GM19455 (cell line): ENCODE measurements at regions not wholly inside any gene's neighbourhood (a gene's known extent, or its start where the extent isn't known, plus 50 kb on each side); places are given as distances from the start of the nearest gene placed in this dataset.
A peak's percentile ranks its signal among the peaks of the same experiment; 100 is the strongest.

Experiments
- ATAC-seq: cut with Tn5 transposase; IDR thresholded peaks from one replicate; pipeline ENCODE4 v1.9.1; 2021; ENCODE audit not compliant: unreplicated experiment

DNA sequence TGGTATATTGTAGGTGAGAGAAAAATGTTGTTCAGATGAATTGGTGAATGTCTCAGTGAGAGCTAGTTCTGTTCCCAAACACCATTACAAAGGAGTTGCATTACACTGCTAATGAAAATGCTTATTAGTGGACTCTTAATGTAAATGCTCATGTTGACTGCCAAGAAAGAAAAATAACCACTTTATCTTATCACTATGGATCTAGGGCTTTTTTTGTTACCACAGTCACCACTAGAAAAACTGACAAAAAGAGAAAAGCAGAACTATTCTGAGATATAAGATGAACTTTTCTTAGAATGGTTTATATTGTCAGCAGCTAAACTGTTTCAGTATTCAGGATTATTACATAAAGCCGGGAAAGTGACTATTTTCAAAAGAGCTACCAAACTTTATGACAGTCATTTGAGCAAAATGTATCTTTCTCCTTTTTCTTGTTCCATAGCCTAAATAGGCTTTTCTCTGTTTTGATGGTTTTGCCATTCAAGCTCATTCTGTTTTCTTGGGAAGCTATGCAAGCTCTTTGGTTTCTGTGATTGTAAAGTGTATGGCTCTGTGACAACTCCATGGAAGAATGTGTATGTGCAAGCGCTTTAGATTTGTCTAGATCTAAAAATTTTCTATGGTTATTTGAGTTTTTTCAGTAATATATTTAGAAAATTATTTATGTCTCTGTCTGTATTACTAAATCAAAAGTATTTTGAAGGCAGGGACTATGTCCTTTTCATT lies 64.2 kb upstream of the DPH5 start:
- no peak for ATAC-seq

DNA sequence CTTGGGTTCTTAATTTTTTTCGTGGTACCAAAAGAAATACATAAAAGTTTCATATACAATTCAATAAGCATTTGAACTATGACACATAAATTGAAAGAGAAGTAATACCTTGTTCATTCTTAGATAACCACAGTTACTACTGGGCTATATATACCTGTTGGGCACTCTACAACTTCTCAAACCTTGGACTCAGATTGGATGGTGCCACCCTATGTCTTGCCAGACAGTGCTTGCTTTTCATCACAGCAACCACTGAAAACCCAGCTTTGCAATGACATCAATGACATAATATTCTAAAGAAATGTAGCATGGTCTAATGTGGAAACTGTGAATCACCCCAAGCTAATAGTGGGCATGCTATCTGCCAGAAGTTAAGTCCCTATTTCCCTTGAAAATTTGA lies 62.8 kb upstream of the DPH5 start:
- no peak for ATAC-seq

DNA sequence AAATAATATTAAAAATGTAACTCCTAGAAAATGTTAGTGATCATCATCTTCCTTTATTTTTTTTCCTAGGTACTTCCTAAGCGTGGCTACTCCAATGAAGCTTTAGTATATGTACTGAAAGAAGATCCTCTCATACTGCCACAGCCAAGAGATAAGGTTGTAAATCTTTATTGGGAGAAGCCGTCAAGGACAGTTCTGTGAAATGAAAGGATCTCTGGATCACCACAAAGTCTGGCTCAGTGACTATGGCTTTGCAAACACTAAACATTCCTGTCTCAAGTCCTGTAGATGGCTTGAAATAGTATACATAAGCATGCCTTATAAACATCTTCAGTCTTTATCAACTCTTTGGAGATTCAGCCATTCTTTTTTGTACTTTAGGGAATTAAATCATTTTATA lies 61.2 kb upstream of the DPH5 start:
- ATAC-seq = no peak

DNA sequence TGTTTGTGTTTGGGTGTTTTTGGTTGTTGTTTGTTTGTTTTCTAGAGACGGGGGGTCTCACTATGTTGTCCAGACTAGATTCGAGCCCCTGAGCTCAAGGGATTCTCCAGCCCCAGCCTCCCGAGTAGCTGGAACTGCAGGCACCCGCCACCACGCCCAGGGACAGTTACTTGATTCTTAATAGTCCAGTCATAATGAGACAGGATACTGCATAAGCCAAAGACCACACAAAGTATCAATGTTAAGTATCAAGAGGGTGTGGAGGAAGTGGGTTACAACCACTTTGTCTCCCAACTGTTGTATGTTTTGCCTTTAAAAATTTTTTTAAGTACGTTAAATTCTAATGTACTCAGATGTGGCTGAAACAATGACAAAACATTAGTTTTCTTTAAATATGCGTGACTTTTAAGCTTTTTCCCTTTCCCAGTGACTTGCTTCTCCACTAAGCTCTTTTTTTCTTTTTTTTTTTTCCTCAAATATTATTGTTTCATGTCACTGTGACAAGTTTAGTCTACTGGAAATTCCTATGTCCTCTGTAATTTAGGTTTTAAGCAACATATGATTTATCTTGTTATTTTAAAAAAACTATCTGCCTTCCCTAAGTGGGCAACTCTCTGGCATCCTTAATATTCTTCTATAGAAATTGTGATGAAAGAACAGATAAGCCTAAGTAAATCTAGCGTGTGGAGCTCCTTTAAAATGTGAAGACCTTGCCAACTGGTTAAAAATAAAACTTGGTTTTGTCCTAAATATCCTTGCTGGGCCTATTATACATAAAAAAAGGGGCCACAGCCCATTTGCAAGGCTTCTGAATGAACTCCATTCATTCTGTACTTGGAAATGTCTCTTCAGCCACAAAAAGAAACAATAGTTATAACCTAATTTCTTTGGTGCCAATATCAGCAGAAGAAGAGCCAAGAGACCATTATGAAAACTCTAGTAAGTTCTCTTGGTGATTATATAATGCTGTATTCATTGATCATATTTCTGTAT lies 56.2 kb upstream of the DPH5 start:
- ATAC-seq = peak; percentile 92

DNA sequence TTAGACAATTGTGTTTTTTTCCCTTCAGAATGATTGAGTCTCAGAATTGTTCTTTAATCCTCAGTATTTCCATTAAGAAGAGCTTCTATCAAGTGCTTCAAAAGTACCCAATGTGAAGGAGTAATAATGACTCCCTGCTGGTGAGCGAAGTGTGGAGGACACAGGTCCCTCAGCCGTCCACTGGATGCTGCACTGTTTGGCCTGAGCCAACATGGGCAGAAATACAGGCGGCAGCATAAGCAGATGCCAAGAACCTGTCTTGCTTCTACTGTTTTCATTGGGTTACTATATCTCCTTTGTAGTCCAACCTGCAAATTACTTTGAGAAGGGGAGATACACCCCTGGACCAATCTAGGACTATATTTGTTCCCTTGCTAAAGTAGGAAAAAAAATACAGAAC lies 55.3 kb upstream of the DPH5 start:
- no peak for ATAC-seq

DNA sequence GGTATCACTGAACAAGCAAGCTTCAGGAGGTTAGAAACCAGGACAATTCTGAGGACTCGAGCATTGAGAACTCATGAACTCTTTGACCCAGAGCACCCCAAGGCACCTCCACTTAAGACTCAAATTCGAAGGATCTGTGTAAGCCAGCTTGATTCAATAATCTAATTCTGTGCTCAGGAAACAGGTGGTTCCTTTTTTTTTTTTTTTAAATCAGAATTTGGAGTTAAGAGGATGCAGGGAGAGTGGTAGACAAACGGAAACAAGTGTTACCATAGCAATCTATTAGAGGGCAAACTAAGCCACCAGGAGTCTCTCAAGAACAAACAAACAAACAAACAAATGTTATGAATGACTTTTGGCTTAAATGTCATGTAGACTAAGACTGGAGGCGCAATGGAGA lies 53.8 kb upstream of the DPH5 start:
- no peak for ATAC-seq

DNA sequence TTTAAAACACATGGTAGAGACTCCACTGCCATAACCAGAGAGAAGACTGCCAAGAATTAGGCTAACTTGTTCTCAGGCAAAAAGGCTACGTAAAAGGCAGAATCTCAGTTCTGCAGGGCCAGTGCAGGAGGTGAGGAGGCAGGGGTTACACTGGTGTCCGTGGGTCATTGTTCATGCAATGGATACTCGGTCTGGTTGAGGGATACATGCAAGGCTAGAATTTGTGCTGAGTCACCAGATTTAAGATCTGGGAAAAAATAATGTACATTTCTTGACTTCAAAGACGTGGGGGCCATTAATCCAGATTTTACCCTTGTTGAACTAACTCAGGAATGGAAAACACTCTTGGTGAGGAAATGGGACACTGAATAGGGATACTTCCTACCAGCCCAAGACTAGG lies 52.3 kb upstream of the DPH5 start:
- no peak for ATAC-seq

DNA sequence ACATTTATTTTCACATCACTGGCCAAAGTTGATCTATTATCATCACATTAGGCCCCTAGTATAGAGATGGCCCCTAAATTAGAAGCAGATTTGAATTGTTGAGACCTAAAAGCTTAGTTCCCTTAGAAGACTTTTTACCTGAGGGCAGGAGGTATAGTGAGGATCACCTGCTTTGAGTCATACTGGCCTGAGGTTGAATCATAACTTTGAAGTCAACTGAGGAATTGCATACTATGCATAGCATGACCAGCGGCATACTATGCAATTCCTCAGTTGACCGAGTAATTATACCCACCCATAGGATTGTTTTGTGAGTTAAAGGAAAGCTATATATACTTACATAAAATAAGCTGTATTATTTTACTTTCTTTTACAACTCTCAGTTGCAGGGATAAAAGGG lies 50.3 kb upstream of the DPH5 start:
- no peak for ATAC-seq
